Mesenchymal stem cell (in vitro differentiated cells and primary cell): ENCODE measurements at regions not wholly inside any gene's neighbourhood (a gene's known extent, or its start where the extent isn't known, plus 50 kb on each side); places are given as distances from the start of the nearest gene placed in this dataset.

Experiments
- DNase-seq: peaks from one replicate; pipeline ENCODE4 v3.0.0-alpha.2; 2013
- H2AFZ ChIP-seq: one replicate; pipeline ENCODE4 v1.6.1; 2013; ENCODE audit warnings: low read depth, mild to moderate bottlenecking, control low read depth, inconsistent platforms, low read length, moderate library complexity
- H2AK5ac ChIP-seq: 2 replicates; pipeline ENCODE4 v1.6.1; 2013; ENCODE audit warnings: low read length, moderate library complexity, mild to moderate bottlenecking, inconsistent platforms; ENCODE audit not compliant: severe bottlenecking
- H2BK120ac ChIP-seq: one replicate; pipeline ENCODE4 v1.6.1; 2013; ENCODE audit warnings: low read depth, mild to moderate bottlenecking, inconsistent platforms, low read length, moderate library complexity
- H2BK12ac ChIP-seq, 2 experiments: one replicate each; pipeline ENCODE4 v1.6.1; 2013; ENCODE audit warnings: inconsistent platforms in 2 of 2, low read length in 2 of 2, mild to moderate bottlenecking in 2 of 2, moderate library complexity in 2 of 2, control low read depth in 1 of 2
- H2BK15ac ChIP-seq: one replicate; pipeline ENCODE4 v1.6.1; 2013; ENCODE audit warnings: mild to moderate bottlenecking, low read depth, inconsistent platforms; ENCODE audit not compliant: poor library complexity, severe bottlenecking
- H2BK5ac ChIP-seq: 2 replicates; pipeline ENCODE4 v1.6.1; 2013; ENCODE audit warnings: low read depth, mild to moderate bottlenecking, low read length, control low read depth, inconsistent platforms; ENCODE audit not compliant: poor library complexity, severe bottlenecking
- H3K14ac ChIP-seq, 2 experiments: one replicate each; pipeline ENCODE4 v1.6.1; 2013; ENCODE audit warnings: inconsistent platforms in 2 of 2, low read length in 2 of 2, control low read depth in 1 of 2, mild to moderate bottlenecking in 1 of 2, moderate library complexity in 1 of 2
- H3K18ac ChIP-seq, 2 experiments: one replicate each; pipeline ENCODE4 v1.6.1; 2013; ENCODE audit warnings: inconsistent platforms in 2 of 2, low read length in 2 of 2, control low read depth in 1 of 2, low read depth in 1 of 2, mild to moderate bottlenecking in 1 of 2
- H3K23ac ChIP-seq, 2 experiments: one replicate each; pipeline ENCODE4 v1.6.1; 2013; ENCODE audit warnings: inconsistent platforms in 2 of 2, low read length in 2 of 2, mild to moderate bottlenecking in 2 of 2, moderate library complexity in 2 of 2, control low read depth in 1 of 2
- H3K27ac ChIP-seq: 2 replicates; pipeline ENCODE4 v1.5.1; 2013; ENCODE audit warnings: mild to moderate bottlenecking, moderate library complexity, low read length, control low read depth, inconsistent platforms; ENCODE audit not compliant: poor library complexity, severe bottlenecking
- H3K27me3 ChIP-seq, 2 experiments: 2 replicates each; pipeline versions ENCODE4 v1.6.1 to v1.7.0; 2013; ENCODE audit warnings: low read length in 2 of 2, mild to moderate bottlenecking in 2 of 2, moderate library complexity in 2 of 2, control low read depth in 1 of 2, inconsistent platforms in 1 of 2; ENCODE audit not compliant: control insufficient read depth in 1 of 2, insufficient read depth in 1 of 2
- H3K36me3 ChIP-seq, 2 experiments: 2 replicates each; pipeline versions ENCODE4 v1.6.1 to v1.7.0; 2013; ENCODE audit warnings: low read length in 2 of 2, control low read depth in 1 of 2, inconsistent platforms in 1 of 2, low read depth in 1 of 2, mild to moderate bottlenecking in 1 of 2; ENCODE audit not compliant: insufficient read depth in 2 of 2, control insufficient read depth in 1 of 2
- H3K4ac ChIP-seq, 2 experiments: one replicate each; pipeline ENCODE4 v1.6.1; 2013; ENCODE audit warnings: inconsistent platforms in 2 of 2, low read length in 2 of 2, mild to moderate bottlenecking in 2 of 2, moderate library complexity in 2 of 2, control low read depth in 1 of 2, low read depth in 1 of 2
- H3K4me1 ChIP-seq: 2 replicates; pipeline ENCODE4 v1.6.1; 2013; ENCODE audit warnings: low read depth, low read length, control low read depth; ENCODE audit not compliant: control insufficient read depth, insufficient read depth
- H3K4me2 ChIP-seq: 2 replicates; pipeline ENCODE4 v1.6.1; 2013; ENCODE audit warnings: low read length, mild to moderate bottlenecking, inconsistent platforms; ENCODE audit not compliant: poor library complexity, severe bottlenecking
- H3K4me3 ChIP-seq, 2 experiments: 2 replicates each; pipeline versions ENCODE4 v1.5.1 to v1.7.0; 2013; ENCODE audit warnings: low read length in 2 of 2, mild to moderate bottlenecking in 2 of 2, control low read depth in 1 of 2, low read depth in 1 of 2; ENCODE audit not compliant: insufficient read depth in 1 of 2
- H3K79me1 ChIP-seq: replicated peaks from 2 replicates; pipeline ENCODE4 v1.6.1; 2013; ENCODE audit warnings: mild to moderate bottlenecking, control low read depth, low read length, inconsistent platforms; ENCODE audit not compliant: poor library complexity, severe bottlenecking
- H3K9ac ChIP-seq: 2 replicates; pipeline ENCODE4 v1.7.0; 2013; ENCODE audit warnings: mild to moderate bottlenecking, low read length, moderate library complexity
- H3K9me3 ChIP-seq: 2 replicates; pipeline ENCODE4 v1.7.0; 2013; ENCODE audit warnings: mild to moderate bottlenecking, low read length; ENCODE audit not compliant: control insufficient read depth
- H4K8ac ChIP-seq: one replicate; pipeline ENCODE4 v1.6.1; 2013; ENCODE audit warnings: inconsistent platforms, mild to moderate bottlenecking, low read length, moderate library complexity
- H4K91ac ChIP-seq: one replicate; pipeline ENCODE4 v1.6.1; 2013; ENCODE audit warnings: mild to moderate bottlenecking, low read length, inconsistent platforms
- WGBS: methylation state at CpG from one replicate; pipeline ENCODE4 v1.1.7; 2013; ENCODE audit warnings: mixed read lengths; 5-methylcytosine and 5-hydroxymethylcytosine counted together

DNA sequence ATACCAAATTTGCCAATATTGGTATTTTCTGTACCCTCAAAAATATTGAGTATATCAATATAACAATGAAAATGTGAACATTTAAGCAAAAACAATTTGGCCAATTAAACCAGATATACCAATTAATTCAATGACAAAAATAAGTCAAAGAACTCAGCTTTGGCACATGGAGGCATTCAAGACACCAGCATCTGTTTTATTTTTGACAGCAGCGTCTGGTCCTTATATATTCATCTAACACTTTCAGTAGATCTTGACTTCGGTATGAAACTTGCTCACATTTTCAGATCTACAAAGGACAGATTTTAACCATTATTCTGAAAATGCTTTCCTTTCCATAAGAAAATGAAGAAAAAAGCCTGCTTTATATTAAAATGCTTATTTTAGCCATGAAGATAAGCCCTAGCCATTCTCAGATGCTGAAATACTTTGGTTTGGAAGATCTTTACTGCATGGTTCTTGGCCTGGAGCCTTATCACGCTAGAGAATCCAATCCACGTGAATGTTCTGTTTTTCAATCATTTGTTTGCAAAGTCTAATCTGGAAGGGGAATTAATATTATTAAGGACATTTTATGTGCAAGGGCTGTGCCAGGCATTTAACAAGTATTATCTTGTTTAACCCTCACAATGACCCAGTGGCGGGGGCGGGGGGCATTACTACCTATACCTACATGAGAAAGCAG, 132.2 kb downstream of the DLEU7 start:
- no peak for DNase-seq
- H2AFZ ChIP-seq, result no peak overlapping the region
- H3K18ac ChIP-seq, result no peak overlapping the region
- H3K4me3 ChIP-seq, result no peak overlapping the region
- H3K27me3 ChIP-seq, result no peaks in the 10 kb centered on the region
- H3K9ac ChIP-seq, result no peak overlapping the region
- H3K4me1 ChIP-seq, result peaks cover 6% of the 10 kb centered on the region
- H3K9me3 ChIP-seq, result no peaks in the 10 kb centered on the region
- H3K23ac ChIP-seq, result no peak overlapping the region
- no peak overlapping the region for H4K91ac ChIP-seq
- H3K36me3 ChIP-seq, result no peaks in the 10 kb centered on the region
- WGBS, result 90% methylated on average over 6 of the region's 6 CpGs
- H2BK120ac ChIP-seq, result no peak overlapping the region
- H3K27ac ChIP-seq, result no peak overlapping the region
- no peak overlapping the region for H2BK15ac ChIP-seq
- H2AK5ac ChIP-seq, result no peak overlapping the region
- H3K79me1 ChIP-seq, result no peaks in the 10 kb centered on the region
- no peak overlapping the region for H2BK5ac ChIP-seq
- H2BK12ac ChIP-seq, result no peak overlapping the region
- H3K4me2 ChIP-seq, result no peak overlapping the region
- H3K14ac ChIP-seq, result no peak overlapping the region
- H3K4ac ChIP-seq, result no peak overlapping the region
- no peak overlapping the region for H4K8ac ChIP-seq

DNA sequence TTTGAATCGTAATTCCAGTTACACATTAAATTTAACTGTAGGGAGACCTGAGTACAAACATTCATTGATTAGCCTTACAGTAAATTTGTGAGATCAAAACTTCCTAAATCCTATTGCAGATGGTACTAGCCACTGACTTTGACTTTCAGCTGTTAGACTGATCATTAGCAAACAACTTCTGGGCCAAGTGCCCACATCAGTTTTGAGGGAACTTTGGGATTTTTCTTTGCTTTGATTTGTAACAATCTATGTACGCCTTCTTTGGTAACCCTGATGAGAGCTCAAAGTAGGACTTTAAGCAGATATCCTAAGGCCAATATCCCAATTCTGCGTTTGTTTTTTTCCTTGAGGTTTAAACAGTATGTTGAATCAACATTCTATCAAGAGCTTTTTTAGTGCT, 131.5 kb downstream of the DLEU7 start:
- H2AK5ac ChIP-seq, result no peak overlapping the region
- H4K91ac ChIP-seq, result no peak overlapping the region
- no peak overlapping the region for H3K14ac ChIP-seq
- 100% methylated on average over 1 of the region's 3 CpGs for WGBS
- no peak overlapping the region for H3K4me3 ChIP-seq
- H2BK15ac ChIP-seq, result no peak overlapping the region
- no peaks in the 10 kb centered on the region for H3K27me3 ChIP-seq
- no peak overlapping the region for H3K4ac ChIP-seq
- peaks cover 6% of the 10 kb centered on the region for H3K4me1 ChIP-seq
- no peak for DNase-seq
- H3K9ac ChIP-seq, result peak overlapping the region; percentile 5
- no peaks in the 10 kb centered on the region for H3K9me3 ChIP-seq
- H2BK120ac ChIP-seq, result no peak overlapping the region
- H3K27ac ChIP-seq, result no peak overlapping the region
- no peaks in the 10 kb centered on the region for H3K79me1 ChIP-seq
- no peak overlapping the region for H4K8ac ChIP-seq
- H3K36me3 ChIP-seq, result no peaks in the 10 kb centered on the region
- H3K4me2 ChIP-seq, result no peak overlapping the region
- H2BK5ac ChIP-seq, result no peak overlapping the region
- no peak overlapping the region for H2BK12ac ChIP-seq
- no peak overlapping the region for H3K23ac ChIP-seq
- H3K18ac ChIP-seq, result no peak overlapping the region
- H2AFZ ChIP-seq, result no peak overlapping the region

DNA sequence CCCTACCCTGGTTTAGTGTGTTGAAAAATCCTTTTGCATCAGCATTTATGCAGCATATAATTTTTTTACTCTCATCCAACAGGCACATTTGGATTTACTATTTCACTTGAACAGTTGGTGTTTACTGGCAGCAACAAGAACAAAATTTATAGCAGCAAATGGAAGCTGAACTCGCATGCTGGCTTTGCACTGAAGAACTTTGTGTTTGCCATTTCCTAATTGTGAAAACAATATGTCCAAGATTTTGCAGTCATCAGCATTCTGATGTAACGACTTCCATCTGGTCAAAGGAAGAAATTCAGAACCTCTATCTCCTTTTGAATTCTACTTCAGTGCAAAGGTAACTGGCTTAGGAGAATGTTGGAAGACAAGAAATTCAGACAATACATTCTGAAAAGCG, 131.0 kb downstream of the DLEU7 start:
- Histone ChIP-seq H3K27ac (no peak overlapping the region), H2AK5ac (no peak overlapping the region), H2AFZ (no peak overlapping the region), H3K4me1 (peaks cover 6% of the 10 kb centered on the region), H4K91ac (no peak overlapping the region), H3K14ac (no peak overlapping the region), H3K27me3 (no peaks in the 10 kb centered on the region), H2BK15ac (no peak overlapping the region), H3K9ac (peak overlapping the region; percentile 5), H3K4me2 (no peak overlapping the region), H3K4me3 (no peak overlapping the region), H3K23ac (no peak overlapping the region), H4K8ac (no peak overlapping the region), H3K9me3 (no peaks in the 10 kb centered on the region), H2BK120ac (no peak overlapping the region), H3K36me3 (no peaks in the 10 kb centered on the region), H3K4ac (no peak overlapping the region), H2BK12ac (no peak overlapping the region), H3K79me1 (no peaks in the 10 kb centered on the region), H2BK5ac (no peak overlapping the region), H3K18ac (no peak overlapping the region)
- no peak for DNase-seq
- 82% methylated on average over 2 of the region's 3 CpGs for WGBS

DNA sequence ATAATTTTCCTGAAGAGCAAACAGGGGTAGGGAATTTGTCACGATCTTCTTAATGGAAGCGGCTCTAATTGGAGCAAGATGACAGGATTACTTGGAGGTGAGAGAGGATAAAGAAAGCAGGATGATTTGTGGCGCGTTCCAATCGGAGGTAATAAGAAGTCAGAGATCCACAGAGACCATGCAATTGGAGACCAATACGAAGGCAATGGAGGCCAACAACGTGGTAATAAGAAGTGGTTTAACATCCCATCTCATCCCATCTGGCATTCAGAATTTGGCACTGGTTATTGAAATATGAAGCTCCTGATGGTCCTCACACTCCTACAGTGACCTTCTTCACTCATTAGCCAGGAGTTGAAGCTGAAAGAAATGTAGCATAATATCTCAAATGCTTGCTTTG, 130.6 kb downstream of the DLEU7 start:
- Histone ChIP-seq H2BK12ac (peak overlapping the region in 1 of 2 experiments; percentile 21), H3K27me3 (no peaks in the 10 kb centered on the region), H2BK5ac (no peak overlapping the region), H2AFZ (no peak overlapping the region), H3K9ac (no peak overlapping the region), H3K27ac (no peak overlapping the region), H2BK15ac (no peak overlapping the region), H3K4me3 (no peak overlapping the region), H3K4me2 (no peak overlapping the region), H4K91ac (no peak overlapping the region), H3K9me3 (no peaks in the 10 kb centered on the region), H3K4ac (peak overlapping the region in 1 of 2 experiments; percentile 6), H3K36me3 (no peaks in the 10 kb centered on the region), H4K8ac (no peak overlapping the region), H2AK5ac (no peak overlapping the region), H3K4me1 (peaks cover 6% of the 10 kb centered on the region), H3K79me1 (no peaks in the 10 kb centered on the region), H3K23ac (no peak overlapping the region), H3K14ac (no peak overlapping the region), H3K18ac (peak overlapping the region in 1 of 2 experiments; percentile 58), H2BK120ac (no peak overlapping the region)
- no peak for DNase-seq
- WGBS, result 93% methylated on average over 7 of the region's 7 CpGs
